Mesenchymal stem cell (in vitro differentiated cells and primary cell): ENCODE measurements at regions not wholly inside any gene's neighbourhood (a gene's known extent, or its start where the extent isn't known, plus 50 kb on each side); places are given as distances from the start of the nearest gene placed in this dataset.

Experiments
- DNase-seq: peaks from one replicate; pipeline ENCODE4 v3.0.0-alpha.2; 2013
- H2AFZ ChIP-seq: one replicate; pipeline ENCODE4 v1.6.1; 2013; ENCODE audit warnings: low read depth, mild to moderate bottlenecking, control low read depth, inconsistent platforms, low read length, moderate library complexity
- H2AK5ac ChIP-seq: 2 replicates; pipeline ENCODE4 v1.6.1; 2013; ENCODE audit warnings: low read length, moderate library complexity, mild to moderate bottlenecking, inconsistent platforms; ENCODE audit not compliant: severe bottlenecking
- H2BK120ac ChIP-seq: one replicate; pipeline ENCODE4 v1.6.1; 2013; ENCODE audit warnings: low read depth, mild to moderate bottlenecking, inconsistent platforms, low read length, moderate library complexity
- H2BK12ac ChIP-seq, 2 experiments: one replicate each; pipeline ENCODE4 v1.6.1; 2013; ENCODE audit warnings: inconsistent platforms in 2 of 2, low read length in 2 of 2, mild to moderate bottlenecking in 2 of 2, moderate library complexity in 2 of 2, control low read depth in 1 of 2
- H2BK15ac ChIP-seq: one replicate; pipeline ENCODE4 v1.6.1; 2013; ENCODE audit warnings: mild to moderate bottlenecking, low read depth, inconsistent platforms; ENCODE audit not compliant: poor library complexity, severe bottlenecking
- H2BK5ac ChIP-seq: 2 replicates; pipeline ENCODE4 v1.6.1; 2013; ENCODE audit warnings: low read depth, mild to moderate bottlenecking, low read length, control low read depth, inconsistent platforms; ENCODE audit not compliant: poor library complexity, severe bottlenecking
- H3K14ac ChIP-seq, 2 experiments: one replicate each; pipeline ENCODE4 v1.6.1; 2013; ENCODE audit warnings: inconsistent platforms in 2 of 2, low read length in 2 of 2, control low read depth in 1 of 2, mild to moderate bottlenecking in 1 of 2, moderate library complexity in 1 of 2
- H3K18ac ChIP-seq, 2 experiments: one replicate each; pipeline ENCODE4 v1.6.1; 2013; ENCODE audit warnings: inconsistent platforms in 2 of 2, low read length in 2 of 2, control low read depth in 1 of 2, low read depth in 1 of 2, mild to moderate bottlenecking in 1 of 2
- H3K23ac ChIP-seq, 2 experiments: one replicate each; pipeline ENCODE4 v1.6.1; 2013; ENCODE audit warnings: inconsistent platforms in 2 of 2, low read length in 2 of 2, mild to moderate bottlenecking in 2 of 2, moderate library complexity in 2 of 2, control low read depth in 1 of 2
- H3K27ac ChIP-seq: 2 replicates; pipeline ENCODE4 v1.5.1; 2013; ENCODE audit warnings: mild to moderate bottlenecking, moderate library complexity, low read length, control low read depth, inconsistent platforms; ENCODE audit not compliant: poor library complexity, severe bottlenecking
- H3K27me3 ChIP-seq, 2 experiments: 2 replicates each; pipeline versions ENCODE4 v1.6.1 to v1.7.0; 2013; ENCODE audit warnings: low read length in 2 of 2, mild to moderate bottlenecking in 2 of 2, moderate library complexity in 2 of 2, control low read depth in 1 of 2, inconsistent platforms in 1 of 2; ENCODE audit not compliant: control insufficient read depth in 1 of 2, insufficient read depth in 1 of 2
- H3K36me3 ChIP-seq, 2 experiments: 2 replicates each; pipeline versions ENCODE4 v1.6.1 to v1.7.0; 2013; ENCODE audit warnings: low read length in 2 of 2, control low read depth in 1 of 2, inconsistent platforms in 1 of 2, low read depth in 1 of 2, mild to moderate bottlenecking in 1 of 2; ENCODE audit not compliant: insufficient read depth in 2 of 2, control insufficient read depth in 1 of 2
- H3K4ac ChIP-seq, 2 experiments: one replicate each; pipeline ENCODE4 v1.6.1; 2013; ENCODE audit warnings: inconsistent platforms in 2 of 2, low read length in 2 of 2, mild to moderate bottlenecking in 2 of 2, moderate library complexity in 2 of 2, control low read depth in 1 of 2, low read depth in 1 of 2
- H3K4me1 ChIP-seq: 2 replicates; pipeline ENCODE4 v1.6.1; 2013; ENCODE audit warnings: low read depth, low read length, control low read depth; ENCODE audit not compliant: control insufficient read depth, insufficient read depth
- H3K4me2 ChIP-seq: 2 replicates; pipeline ENCODE4 v1.6.1; 2013; ENCODE audit warnings: low read length, mild to moderate bottlenecking, inconsistent platforms; ENCODE audit not compliant: poor library complexity, severe bottlenecking
- H3K4me3 ChIP-seq, 2 experiments: 2 replicates each; pipeline versions ENCODE4 v1.5.1 to v1.7.0; 2013; ENCODE audit warnings: low read length in 2 of 2, mild to moderate bottlenecking in 2 of 2, control low read depth in 1 of 2, low read depth in 1 of 2; ENCODE audit not compliant: insufficient read depth in 1 of 2
- H3K79me1 ChIP-seq: replicated peaks from 2 replicates; pipeline ENCODE4 v1.6.1; 2013; ENCODE audit warnings: mild to moderate bottlenecking, control low read depth, low read length, inconsistent platforms; ENCODE audit not compliant: poor library complexity, severe bottlenecking
- H3K9ac ChIP-seq: 2 replicates; pipeline ENCODE4 v1.7.0; 2013; ENCODE audit warnings: mild to moderate bottlenecking, low read length, moderate library complexity
- H3K9me3 ChIP-seq: 2 replicates; pipeline ENCODE4 v1.7.0; 2013; ENCODE audit warnings: mild to moderate bottlenecking, low read length; ENCODE audit not compliant: control insufficient read depth
- H4K8ac ChIP-seq: one replicate; pipeline ENCODE4 v1.6.1; 2013; ENCODE audit warnings: inconsistent platforms, mild to moderate bottlenecking, low read length, moderate library complexity
- H4K91ac ChIP-seq: one replicate; pipeline ENCODE4 v1.6.1; 2013; ENCODE audit warnings: mild to moderate bottlenecking, low read length, inconsistent platforms
- WGBS: methylation state at CpG from one replicate; pipeline ENCODE4 v1.1.7; 2013; ENCODE audit warnings: mixed read lengths; 5-methylcytosine and 5-hydroxymethylcytosine counted together

- no peak for DNase-seq
- H2BK15ac ChIP-seq = no peak overlapping the region
- no peaks in the 10 kb centered on the region for H3K79me1 ChIP-seq
- H3K4me1 ChIP-seq = no peaks in the 10 kb centered on the region
- no peak overlapping the region for H3K23ac ChIP-seq
- H2BK5ac ChIP-seq = no peak overlapping the region
- H3K9me3 ChIP-seq = no peaks in the 10 kb centered on the region
- H3K36me3 ChIP-seq = no peaks in the 10 kb centered on the region
- no peak overlapping the region for H2AK5ac ChIP-seq
- no peak overlapping the region for H3K4ac ChIP-seq
- no peak overlapping the region for H2AFZ ChIP-seq
- H4K91ac ChIP-seq = no peak overlapping the region
- no peak overlapping the region for H3K27ac ChIP-seq
- H2BK12ac ChIP-seq = no peak overlapping the region
- peaks cover 0 to 14% of the 10 kb centered on the region in 2 experiments for H3K27me3 ChIP-seq
- H4K8ac ChIP-seq = no peak overlapping the region
- no peak overlapping the region for H3K9ac ChIP-seq
- H3K14ac ChIP-seq = no peak overlapping the region
- no peak overlapping the region for H3K4me3 ChIP-seq
- no peak overlapping the region for H2BK120ac ChIP-seq
- no peak overlapping the region for H3K4me2 ChIP-seq
- H3K18ac ChIP-seq = no peak overlapping the region
Observed at GRCh38 chr2:22521620-22522019, 863.4 kb upstream of the KLHL29 start.

- H3K4me3 ChIP-seq = no peak overlapping the region
- H4K91ac ChIP-seq = no peak overlapping the region
- no peak overlapping the region for H2BK120ac ChIP-seq
- H2BK5ac ChIP-seq = no peak overlapping the region
- no peak overlapping the region for H3K9ac ChIP-seq
- H3K4me2 ChIP-seq = no peak overlapping the region
- no peak overlapping the region for H3K4ac ChIP-seq
- H3K36me3 ChIP-seq = no peaks in the 10 kb centered on the region
- no peak overlapping the region for H2BK15ac ChIP-seq
- H3K79me1 ChIP-seq = no peaks in the 10 kb centered on the region
- no peak overlapping the region for H2BK12ac ChIP-seq
- no peak overlapping the region for H4K8ac ChIP-seq
- H3K4me1 ChIP-seq = no peaks in the 10 kb centered on the region
- no peak overlapping the region for H3K18ac ChIP-seq
- no peak overlapping the region for H3K23ac ChIP-seq
- no peak for DNase-seq
- no peak overlapping the region for H2AK5ac ChIP-seq
- H3K27ac ChIP-seq = no peak overlapping the region
- peaks cover 11% of the 10 kb centered on the region for H3K9me3 ChIP-seq
- H2AFZ ChIP-seq = no peak overlapping the region
- no peak overlapping the region for H3K14ac ChIP-seq
- H3K27me3 ChIP-seq = peaks cover 0 to 2% of the 10 kb centered on the region in 2 experiments
Observed at GRCh38 chr2:22525681-22526080, 859.3 kb upstream of the KLHL29 start.

GRCh38 chr2:22530131-22530530 lies 854.8 kb upstream of the KLHL29 start:
- H3K14ac ChIP-seq = no peak overlapping the region
- no peak overlapping the region for H2BK120ac ChIP-seq
- H3K23ac ChIP-seq = no peak overlapping the region

GRCh38 chr2:22536133-22536532 lies 848.8 kb upstream of the KLHL29 start:
- Histone ChIP-seq H3K27me3 (no peaks in the 10 kb centered on the region), H3K4me2 (no peak overlapping the region), H2BK5ac (no peak overlapping the region), H2BK12ac (no peak overlapping the region), H4K91ac (no peak overlapping the region), H3K4me3 (no peak overlapping the region), H2AFZ (no peak overlapping the region), H3K4ac (no peak overlapping the region), H3K27ac (no peak overlapping the region), H2AK5ac (no peak overlapping the region), H3K4me1 (no peaks in the 10 kb centered on the region), H2BK120ac (no peak overlapping the region), H3K14ac (no peak overlapping the region), H3K79me1 (no peaks in the 10 kb centered on the region), H3K36me3 (no peaks in the 10 kb centered on the region), H3K9me3 (no peaks in the 10 kb centered on the region), H3K18ac (no peak overlapping the region), H2BK15ac (no peak overlapping the region), H4K8ac (no peak overlapping the region), H3K23ac (no peak overlapping the region), H3K9ac (no peak overlapping the region)
- WGBS = no CpG with 5 or more reads among the region's 2 CpGs
- no peak for DNase-seq

More at GRCh38 chr2:22530131-22530530, 854.8 kb upstream of the KLHL29 start:
- Histone ChIP-seq H2BK5ac (no peak overlapping the region), H3K36me3 (no peaks in the 10 kb centered on the region), H2BK12ac (no peak overlapping the region), H3K9me3 (peaks cover 11% of the 10 kb centered on the region), H3K9ac (no peak overlapping the region), H4K91ac (no peak overlapping the region), H3K79me1 (no peaks in the 10 kb centered on the region), H2BK15ac (no peak overlapping the region), H3K27me3 (no peaks in the 10 kb centered on the region), H3K4me2 (no peak overlapping the region), H3K4me1 (no peaks in the 10 kb centered on the region), H3K18ac (no peak overlapping the region), H3K4ac (no peak overlapping the region), H3K27ac (no peak overlapping the region), H2AFZ (no peak overlapping the region), H3K4me3 (no peak overlapping the region), H4K8ac (no peak overlapping the region), H2AK5ac (no peak overlapping the region)
- no peak for DNase-seq
- WGBS = 92% methylated on average over 4 of the region's 4 CpGs
